Omental fat pad (tissue), 3 donors: ENCODE measurements at regions not wholly inside any gene's neighbourhood (a gene's known extent, or its start where the extent isn't known, plus 50 kb on each side); places are given as distances from the start of the nearest gene placed in this dataset.

Source experiments
- ATAC-seq: fragments of 150-250 bp; one replicate; pipeline ENCODE4 v1.9.1; 2016; ENCODE audit warnings: mild to moderate bottlenecking, moderate library complexity; ENCODE audit not compliant: low FRiP score
- DNase-seq: peaks from one replicate; pipeline ENCODE4 v3.0.0-alpha.2; 2019; ENCODE audit warnings: low spot score
- TF ChIP-seq, protein P1 (sequence below), 3 donors: fragments of 450-650 bp; IDR thresholded peaks; one replicate each; pipeline ENCODE4 v1.5.1; 2016 to 2017; ENCODE audit warnings: antibody characterized with exemption in 3 of 3, mild to moderate bottlenecking in 3 of 3, moderate library complexity in 2 of 3

- no peak for ATAC-seq
- TF ChIP-seq, protein P1, sequence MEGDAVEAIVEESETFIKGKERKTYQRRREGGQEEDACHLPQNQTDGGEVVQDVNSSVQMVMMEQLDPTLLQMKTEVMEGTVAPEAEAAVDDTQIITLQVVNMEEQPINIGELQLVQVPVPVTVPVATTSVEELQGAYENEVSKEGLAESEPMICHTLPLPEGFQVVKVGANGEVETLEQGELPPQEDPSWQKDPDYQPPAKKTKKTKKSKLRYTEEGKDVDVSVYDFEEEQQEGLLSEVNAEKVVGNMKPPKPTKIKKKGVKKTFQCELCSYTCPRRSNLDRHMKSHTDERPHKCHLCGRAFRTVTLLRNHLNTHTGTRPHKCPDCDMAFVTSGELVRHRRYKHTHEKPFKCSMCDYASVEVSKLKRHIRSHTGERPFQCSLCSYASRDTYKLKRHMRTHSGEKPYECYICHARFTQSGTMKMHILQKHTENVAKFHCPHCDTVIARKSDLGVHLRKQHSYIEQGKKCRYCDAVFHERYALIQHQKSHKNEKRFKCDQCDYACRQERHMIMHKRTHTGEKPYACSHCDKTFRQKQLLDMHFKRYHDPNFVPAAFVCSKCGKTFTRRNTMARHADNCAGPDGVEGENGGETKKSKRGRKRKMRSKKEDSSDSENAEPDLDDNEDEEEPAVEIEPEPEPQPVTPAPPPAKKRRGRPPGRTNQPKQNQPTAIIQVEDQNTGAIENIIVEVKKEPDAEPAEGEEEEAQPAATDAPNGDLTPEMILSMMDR (IDR thresholded peaks at IDR 0.05), result no peak
- no peak for DNase-seq
These were observed 746.7 kb upstream of the USP15 start for GRCh38 chr12:61513499-61513898.

DNA sequence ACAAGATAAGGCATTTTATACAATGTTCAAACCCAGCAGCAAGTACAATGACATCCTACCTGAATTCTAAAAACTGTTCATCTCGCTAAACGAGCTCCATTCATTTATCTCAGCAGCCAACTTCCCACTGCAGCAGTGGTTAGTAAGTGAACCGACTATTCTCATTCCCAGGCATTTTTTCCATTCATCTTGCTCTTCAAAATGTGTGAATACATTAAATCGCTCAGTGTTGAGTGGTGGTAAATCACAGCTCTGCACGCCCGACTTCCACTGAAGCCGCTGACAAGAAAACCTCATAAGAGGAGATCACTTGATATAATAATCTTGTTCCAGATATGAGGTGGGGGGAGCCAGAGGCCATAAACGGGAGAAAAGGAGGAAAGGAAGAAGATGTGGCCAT lies 746.2 kb upstream of the USP15 start:
- ATAC-seq (no peak), DNase-seq (no peak)
- TF ChIP-seq, protein P1 (IDR thresholded peaks at IDR 0.05), result no peak

DNA sequence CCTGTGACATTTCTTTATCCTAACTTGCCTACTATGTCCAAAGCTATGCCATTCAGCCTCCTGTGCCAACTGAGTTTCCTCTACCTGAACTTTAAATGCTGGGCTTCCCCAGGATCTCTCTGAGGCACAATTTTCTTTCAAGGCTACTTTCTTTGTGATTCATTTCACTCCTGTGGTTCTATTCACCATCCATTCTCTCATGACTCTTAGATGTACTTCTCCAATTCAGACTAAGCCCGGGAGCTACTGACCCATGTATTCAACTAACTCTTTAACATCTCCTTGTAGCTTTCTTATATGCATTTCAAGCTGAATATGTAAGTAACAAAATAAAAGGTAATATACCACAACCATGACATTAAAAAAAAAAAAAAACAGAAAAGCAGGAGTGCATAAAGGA lies 738.9 kb upstream of the USP15 start:
- ATAC-seq (no peak), DNase-seq (no peak)
- TF ChIP-seq, protein P1 (IDR thresholded peaks at IDR 0.05), result no peak

- DNase-seq (no peak), ATAC-seq (no peak)
- TF ChIP-seq, protein P1 (IDR thresholded peaks at IDR 0.05), result no peak
These were observed 736.8 kb upstream of the USP15 start for GRCh38 chr12:61523276-61523992.

DNA sequence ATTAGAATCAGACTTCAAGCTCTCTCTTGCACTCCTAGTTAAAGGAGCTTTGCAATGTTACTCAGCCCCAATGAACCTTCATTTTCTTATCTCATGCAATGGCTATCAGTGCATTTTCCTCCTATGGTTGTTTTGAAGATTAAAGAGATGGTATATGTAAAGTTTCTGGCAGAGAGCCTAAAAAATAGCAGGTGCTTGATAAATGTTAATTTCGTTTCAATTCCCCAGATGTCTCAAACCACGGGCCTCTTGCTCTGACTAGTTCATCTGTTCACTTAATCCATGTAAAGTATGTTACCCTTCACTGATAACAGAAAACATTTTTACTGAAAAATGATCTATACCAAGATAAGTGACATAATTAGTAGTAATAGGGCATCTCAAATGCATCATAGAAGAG lies 735.4 kb upstream of the USP15 start:
- DNase-seq (no peak), ATAC-seq (no peak)
- TF ChIP-seq, protein P1 (IDR thresholded peaks at IDR 0.05), result no peak

DNA sequence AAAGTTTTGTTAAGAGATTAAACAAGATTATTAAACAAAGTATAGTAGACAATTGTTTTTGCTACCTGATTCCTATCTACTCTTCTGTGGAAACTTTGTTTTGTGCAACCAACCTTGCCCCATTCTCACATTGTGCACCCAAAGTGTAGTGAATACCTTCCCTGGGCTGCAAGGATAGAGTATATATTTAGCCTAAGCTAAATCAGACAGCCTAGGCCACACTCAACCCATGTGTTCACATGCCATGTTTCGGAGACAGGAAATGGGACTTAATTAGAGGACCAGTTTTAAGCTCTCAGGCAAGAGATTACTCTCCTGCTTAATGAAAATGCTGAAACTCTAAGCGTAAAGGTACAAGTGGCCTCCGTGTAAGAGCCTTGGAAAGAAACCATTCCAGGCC lies 734.9 kb upstream of the USP15 start:
- ATAC-seq (no peak), DNase-seq (no peak)
- TF ChIP-seq, protein P1 (IDR thresholded peaks at IDR 0.05), result no peak

GRCh38 chr12:61530456-61530855 lies 729.7 kb upstream of the USP15 start:
- DNase-seq (no peak), ATAC-seq (no peak)
- TF ChIP-seq, protein P1 (IDR thresholded peaks at IDR 0.05), result no peak
